K562 (cell line): ENCODE measurements at regions not wholly inside any gene's neighbourhood (a gene's known extent, or its start where the extent isn't known, plus 50 kb on each side); places are given as distances from the start of the nearest gene placed in this dataset.

Experiments used
- CBX2 ChIP-seq: fragments of 200-600 bp; sonication (generic); IDR thresholded peaks from one replicate; pipeline ENCODE4 v1.6.1; 2012; ENCODE audit warnings: mild to moderate bottlenecking, low read length, inconsistent platforms; ENCODE audit not compliant: insufficient read depth, poor library complexity, severe bottlenecking
- ETV6 ChIP-seq, 3 experiments: fragments of 150-350 bp in 1 of 3; sonication (generic) in 1 of 3; formaldehyde crosslinking in 1 of 3; IDR thresholded peaks; 2 replicates each; pipeline versions ENCODE4 v1.6.1 to v1.8.0; 2014 to 2022; ENCODE audit warnings: borderline replicate concordance in 2 of 3, low read depth in 2 of 3, antibody characterized with exemption in 1 of 3, low read length in 1 of 3, mild to moderate bottlenecking in 1 of 3, missing genetic modification reagents in 1 of 3
- JUND ChIP-seq, 2 experiments: IDR thresholded peaks; 2 replicates in 1 of 2; 3 replicates in 1 of 2; pipeline ENCODE4 v1.6.1; 2011; ENCODE audit warnings: borderline replicate concordance in 2 of 2, low read depth in 2 of 2, low read length in 2 of 2, improper control_type of control experiment in 1 of 2, missing biosample characterization in 1 of 2, missing genetic modification characterization in 1 of 2, missing genetic modification reagents in 1 of 2
- KDM1A ChIP-seq, 2 experiments: fragments of 450-650 bp; IDR thresholded peaks; 2 replicates each; pipeline ENCODE4 v1.6.1; 2016; ENCODE audit warnings: mild to moderate bottlenecking in 2 of 2
- MBD2 ChIP-seq: sonication (generic); IDR thresholded peaks from 2 replicates; pipeline ENCODE4 v1.6.1; 2016; ENCODE audit warnings: low read depth, borderline replicate concordance
- NFYB ChIP-seq: IDR thresholded peaks from 2 replicates; pipeline ENCODE4 v1.6.1; 2011; ENCODE audit warnings: mild to moderate bottlenecking, moderate library complexity; ENCODE audit not compliant: insufficient read length; ENCODE audit errors: extremely low read depth
- POLR2A ChIP-seq: fragments of 450-650 bp; conservative IDR thresholded peaks from 2 replicates; pipeline ENCODE4 v1.6.1; 2016
- SNRNP70 ChIP-seq: fragments of 200-400 bp; formaldehyde crosslinking; optimal IDR thresholded peaks from 2 replicates; pipeline ENCODE3; 2017; ENCODE audit warnings: low read depth, low read length
- YY1 ChIP-seq, 3 experiments: IDR thresholded peaks; 2 replicates each; pipeline ENCODE4 v1.6.1; 2011; ENCODE audit warnings: low read length in 2 of 3, mild to moderate bottlenecking in 2 of 3, moderate library complexity in 2 of 3, borderline replicate concordance in 1 of 3, control low read depth in 1 of 3, low read depth in 1 of 3; ENCODE audit not compliant: insufficient read depth in 3 of 3, insufficient replicate concordance in 2 of 3, control insufficient read depth in 1 of 3, insufficient read length in 1 of 3; ENCODE audit errors: extremely low read depth in 1 of 3
- ZNF12 ChIP-seq: sonication (generic); formaldehyde crosslinking; IDR thresholded peaks from 2 replicates; pipeline ENCODE4 v1.4.0; 2020; ENCODE audit warnings: mild to moderate bottlenecking, missing genetic modification reagents
- TF ChIP-seq, protein P1 (sequence below): sonication (generic); formaldehyde crosslinking; IDR thresholded peaks from 2 replicates; pipeline ENCODE4 v1.9.0; 2022; ENCODE audit warnings: mild to moderate bottlenecking, missing genetic modification reagents
- TF ChIP-seq, protein P2 (sequence below), 3 experiments: IDR thresholded peaks in 2 of 3; conservative IDR thresholded peaks in 1 of 3; 2 replicates each; pipeline ENCODE4 v1.5.1; 2011 to 2012; ENCODE audit warnings: low read length in 3 of 3, mild to moderate bottlenecking in 3 of 3, control low read depth in 2 of 3, improper control_type of control experiment in 1 of 3, inconsistent platforms in 1 of 3, low read depth in 1 of 3, mixed read lengths in 1 of 3, moderate library complexity in 1 of 3; ENCODE audit not compliant: insufficient read depth in 2 of 3

DNA sequence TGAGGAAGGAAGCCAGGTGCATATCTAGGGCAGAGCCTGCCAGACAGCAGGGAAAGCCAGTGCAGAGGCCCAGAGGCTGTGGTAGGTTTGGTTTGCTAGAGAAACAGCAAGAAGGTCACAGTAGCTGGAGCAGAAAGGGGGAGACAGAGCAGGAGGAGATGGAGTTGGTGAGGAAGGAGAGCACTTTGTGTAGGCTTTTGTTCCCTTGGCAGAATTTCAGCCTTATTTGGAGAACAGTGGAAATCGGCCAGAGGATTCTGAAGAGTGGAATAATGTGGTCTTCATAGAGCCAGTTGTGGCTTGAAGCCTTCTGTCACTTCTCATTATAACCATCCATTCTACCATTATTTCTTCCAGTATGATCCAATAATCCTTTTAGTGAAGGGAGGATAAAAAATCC lies 212.9 kb upstream of the FAR2 start:
- TF ChIP-seq YY1 (IDR thresholded peaks at IDR 0.05; ENCODE audit: borderline replicate concordance in 1 of 3, control insufficient read depth in 1 of 3, extremely low read depth in 1 of 3, insufficient read depth in 3 of 3, insufficient read length in 1 of 3, insufficient replicate concordance in 2 of 3, low read depth in 1 of 3, low read length in 2 of 3) (no peak), POLR2A (no peak), KDM1A (IDR thresholded peaks at IDR 0.05) (no peak), ZNF12 (CRISPR knock-in tag) (no peak), JUND (IDR thresholded peaks at IDR 0.05; ENCODE audit: borderline replicate concordance, low read depth, low read length) (no peak), JUND (tag; IDR thresholded peaks at IDR 0.05; ENCODE audit: borderline replicate concordance, low read depth, low read length) (no peak), SNRNP70 (no peak), NFYB (no peak), CBX2 (no peak), MBD2 (no peak), ETV6 (IDR thresholded peaks at IDR 0.05; ENCODE audit: borderline replicate concordance in 1 of 2, low read depth in 2 of 2, low read length in 1 of 2) (no peak), ETV6 (CRISPR knock-in tag; IDR thresholded peaks at IDR 0.05; ENCODE audit: borderline replicate concordance) (no peak)
- TF ChIP-seq, protein P1, sequence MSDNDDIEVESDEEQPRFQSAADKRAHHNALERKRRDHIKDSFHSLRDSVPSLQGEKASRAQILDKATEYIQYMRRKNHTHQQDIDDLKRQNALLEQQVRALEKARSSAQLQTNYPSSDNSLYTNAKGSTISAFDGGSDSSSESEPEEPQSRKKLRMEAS (CRISPR knock-in tag): no peak
- TF ChIP-seq, protein P2, sequence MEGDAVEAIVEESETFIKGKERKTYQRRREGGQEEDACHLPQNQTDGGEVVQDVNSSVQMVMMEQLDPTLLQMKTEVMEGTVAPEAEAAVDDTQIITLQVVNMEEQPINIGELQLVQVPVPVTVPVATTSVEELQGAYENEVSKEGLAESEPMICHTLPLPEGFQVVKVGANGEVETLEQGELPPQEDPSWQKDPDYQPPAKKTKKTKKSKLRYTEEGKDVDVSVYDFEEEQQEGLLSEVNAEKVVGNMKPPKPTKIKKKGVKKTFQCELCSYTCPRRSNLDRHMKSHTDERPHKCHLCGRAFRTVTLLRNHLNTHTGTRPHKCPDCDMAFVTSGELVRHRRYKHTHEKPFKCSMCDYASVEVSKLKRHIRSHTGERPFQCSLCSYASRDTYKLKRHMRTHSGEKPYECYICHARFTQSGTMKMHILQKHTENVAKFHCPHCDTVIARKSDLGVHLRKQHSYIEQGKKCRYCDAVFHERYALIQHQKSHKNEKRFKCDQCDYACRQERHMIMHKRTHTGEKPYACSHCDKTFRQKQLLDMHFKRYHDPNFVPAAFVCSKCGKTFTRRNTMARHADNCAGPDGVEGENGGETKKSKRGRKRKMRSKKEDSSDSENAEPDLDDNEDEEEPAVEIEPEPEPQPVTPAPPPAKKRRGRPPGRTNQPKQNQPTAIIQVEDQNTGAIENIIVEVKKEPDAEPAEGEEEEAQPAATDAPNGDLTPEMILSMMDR (IDR thresholded peaks at IDR 0.05 in 2 of 3, conservative IDR thresholded peaks at IDR 0.05 in 1 of 3; ENCODE audit: insufficient read depth in 2 of 3, low read depth in 1 of 3, low read length in 3 of 3): no peak
